GM18498 (cell line): ENCODE measurements at regions not wholly inside any gene's neighbourhood (a gene's known extent, or its start where the extent isn't known, plus 50 kb on each side); places are given as distances from the start of the nearest gene placed in this dataset.

ENCODE experiments used
- ATAC-seq: cut with Tn5 transposase; IDR thresholded peaks from one replicate; pipeline ENCODE4 v1.9.1; 2021; ENCODE audit warnings: mild to moderate bottlenecking, moderate library complexity; ENCODE audit not compliant: unreplicated experiment

GRCh38 chr15:95998935-95999334 lies 331.6 kb upstream of the NR2F2 start:
- ATAC-seq, result no peak

GRCh38 chr15:96002890-96003859 lies 327.3 kb upstream of the NR2F2 start:
- ATAC-seq, result no peak

- ATAC-seq, result no peak
Observed at GRCh38 chr15:96005906-96006305, 324.6 kb upstream of the NR2F2 start.

- no peak for ATAC-seq
Observed at GRCh38 chr15:96011136-96011535, 319.4 kb upstream of the NR2F2 start.

GRCh38 chr15:96014939-96015338 lies 315.6 kb upstream of the NR2F2 start:
- ATAC-seq, result no peak

GRCh38 chr15:96019114-96019513 lies 311.4 kb upstream of the NR2F2 start:
- ATAC-seq, result no peak

GRCh38 chr15:96020133-96020532 lies 310.4 kb upstream of the NR2F2 start:
- ATAC-seq, result no peak

GRCh38 chr15:96020797-96021196 lies 309.7 kb upstream of the NR2F2 start:
- no peak for ATAC-seq

GRCh38 chr15:96023081-96023480 lies 307.4 kb upstream of the NR2F2 start:
- ATAC-seq, result no peak

GRCh38 chr15:96027501-96027900 lies 303.0 kb upstream of the NR2F2 start:
- no peak for ATAC-seq

- ATAC-seq, result no peak
Observed at GRCh38 chr15:96028620-96029019, 301.9 kb upstream of the NR2F2 start.

GRCh38 chr15:96029172-96029571 lies 301.3 kb upstream of the NR2F2 start:
- no peak for ATAC-seq

- ATAC-seq, result no peak
Observed at GRCh38 chr15:96031426-96032110, 298.9 kb upstream of the NR2F2 start.

GRCh38 chr15:96035091-96035490 lies 295.4 kb upstream of the NR2F2 start:
- no peak for ATAC-seq

- no peak for ATAC-seq
Observed at GRCh38 chr15:96035635-96036034, 294.9 kb upstream of the NR2F2 start.

- peak; percentile 44 for ATAC-seq
Observed at GRCh38 chr15:96037584-96037983, 292.9 kb upstream of the NR2F2 start.

- ATAC-seq, result no peak
Observed at GRCh38 chr15:96038131-96038530, 292.4 kb upstream of the NR2F2 start.

GRCh38 chr15:96038650-96039049 lies 291.9 kb upstream of the NR2F2 start:
- ATAC-seq, result peak; percentile 28

- ATAC-seq, result no peak
Observed at GRCh38 chr15:96041982-96042733, 288.3 kb upstream of the NR2F2 start.

GRCh38 chr15:96042734-96043224 lies 287.7 kb upstream of the NR2F2 start:
- peak; percentile 74 for ATAC-seq

GRCh38 chr15:96043591-96044171 lies 286.8 kb upstream of the NR2F2 start:
- no peak for ATAC-seq
